ENCODE measurements at regions not wholly inside any gene's neighbourhood (a gene's known extent, or its start where the extent isn't known, plus 50 kb on each side); places are given as distances from the start of the nearest gene placed in this dataset.
A peak's percentile ranks its signal among the peaks of the same experiment; 100 is the strongest.

DNA sequence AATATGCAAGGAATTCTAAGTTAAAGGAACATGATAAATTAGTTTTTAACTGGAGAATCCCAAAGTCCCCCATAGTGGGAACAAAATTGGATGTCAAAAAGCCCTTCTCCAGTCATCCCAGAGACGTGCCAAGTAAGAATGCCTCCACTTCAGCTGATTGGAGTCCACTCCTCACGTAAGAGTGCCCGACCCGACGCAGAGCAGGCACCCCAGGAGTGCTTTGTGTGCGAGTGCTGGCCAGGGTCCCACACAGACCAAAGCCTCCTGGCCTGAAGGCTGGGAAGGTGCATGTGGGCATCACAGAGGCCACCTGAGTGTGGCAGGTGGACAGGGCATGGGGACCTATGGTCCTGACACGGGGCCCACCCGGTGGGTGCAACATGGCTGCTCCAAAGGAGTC lies 183.5 kb downstream of the GLI2 start:
- Histone ChIP-seq H3K4me3 (ENCODE audit: low read length) (no peak overlapping the region), H3K4me1 (ENCODE audit: control insufficient read depth, insufficient read depth, low read length) (no peaks in the 10 kb centered on the region), H3K9ac (ENCODE audit: extremely low read depth, low read length, poor library complexity, severe bottlenecking) (no peak overlapping the region), H3K9me3 (ENCODE audit: control insufficient read depth, low read length) (no peaks in the 10 kb centered on the region), H3K27me3 (ENCODE audit: control insufficient read depth, insufficient read depth, low read length, poor library complexity, severe bottlenecking) (no peaks in the 10 kb centered on the region), H3K27ac (ENCODE audit: low read depth, low read length) (no peak overlapping the region), H3K36me3 (ENCODE audit: control insufficient read depth, insufficient read depth, low read length) (peaks cover 4% of the 10 kb centered on the region)
- Mint-ChIP-seq H3K27ac (no peak overlapping the region), H3K4me3 (no peak overlapping the region), H3K4me1 (no peaks in the 10 kb centered on the region), H3K27me3 (ENCODE audit: insufficient read depth) (no peaks in the 10 kb centered on the region), H3K36me3 (ENCODE audit: low read depth) (peaks cover 1% of the 10 kb centered on the region), H3K9me3 (no peaks in the 10 kb centered on the region)
- no peak for DNase-seq
- TF ChIP-seq, protein P1, sequence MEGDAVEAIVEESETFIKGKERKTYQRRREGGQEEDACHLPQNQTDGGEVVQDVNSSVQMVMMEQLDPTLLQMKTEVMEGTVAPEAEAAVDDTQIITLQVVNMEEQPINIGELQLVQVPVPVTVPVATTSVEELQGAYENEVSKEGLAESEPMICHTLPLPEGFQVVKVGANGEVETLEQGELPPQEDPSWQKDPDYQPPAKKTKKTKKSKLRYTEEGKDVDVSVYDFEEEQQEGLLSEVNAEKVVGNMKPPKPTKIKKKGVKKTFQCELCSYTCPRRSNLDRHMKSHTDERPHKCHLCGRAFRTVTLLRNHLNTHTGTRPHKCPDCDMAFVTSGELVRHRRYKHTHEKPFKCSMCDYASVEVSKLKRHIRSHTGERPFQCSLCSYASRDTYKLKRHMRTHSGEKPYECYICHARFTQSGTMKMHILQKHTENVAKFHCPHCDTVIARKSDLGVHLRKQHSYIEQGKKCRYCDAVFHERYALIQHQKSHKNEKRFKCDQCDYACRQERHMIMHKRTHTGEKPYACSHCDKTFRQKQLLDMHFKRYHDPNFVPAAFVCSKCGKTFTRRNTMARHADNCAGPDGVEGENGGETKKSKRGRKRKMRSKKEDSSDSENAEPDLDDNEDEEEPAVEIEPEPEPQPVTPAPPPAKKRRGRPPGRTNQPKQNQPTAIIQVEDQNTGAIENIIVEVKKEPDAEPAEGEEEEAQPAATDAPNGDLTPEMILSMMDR (conservative IDR thresholded peaks at IDR 0.05), result no peak
- WGBS, 2 experiments (ENCODE audit: insufficient coverage in 1 of 2, insufficient read length in 1 of 2), result 94 to 98% methylated on average over 8 of the region's 8 CpGs

DNA sequence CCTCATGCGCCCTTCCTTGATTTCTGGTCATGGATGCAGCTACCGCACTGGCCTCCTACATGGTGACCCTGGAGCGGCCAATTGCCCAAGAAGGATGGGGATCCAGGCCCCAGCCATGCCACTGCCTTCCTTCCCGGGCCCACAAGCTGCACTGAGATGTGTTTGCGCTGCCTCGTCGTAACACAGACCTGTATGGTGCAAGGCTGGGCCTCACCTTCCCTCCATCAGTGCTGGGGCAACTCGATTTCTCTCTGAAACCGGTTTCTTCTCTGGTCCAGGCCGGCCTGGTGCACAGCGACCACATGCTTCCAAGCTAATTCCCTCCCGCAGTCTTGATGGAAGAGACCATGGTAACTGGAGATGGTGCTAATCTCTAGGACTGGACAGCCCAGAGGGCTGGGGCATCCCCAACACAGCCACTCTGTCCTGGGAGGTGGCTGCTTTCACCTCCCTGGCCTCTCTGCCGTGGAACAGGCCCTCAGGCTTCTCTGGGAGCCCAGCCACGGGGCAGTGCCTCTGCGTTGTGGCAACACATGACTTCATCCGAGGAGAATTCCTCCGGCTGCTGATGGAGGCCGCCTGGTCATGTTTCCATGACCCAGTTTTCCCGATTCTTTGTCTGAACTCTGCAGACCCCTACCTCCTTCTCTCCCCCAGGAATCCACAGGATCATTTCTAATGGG lies 184.2 kb downstream of the GLI2 start:
- peak overlapping the region; percentile 89 for H3K27ac ChIP-seq (ENCODE audit: low read depth, low read length)
- H3K36me3 ChIP-seq (ENCODE audit: control insufficient read depth, insufficient read depth, low read length), result peaks cover 4% of the 10 kb centered on the region
- no peaks in the 10 kb centered on the region for H3K27me3 ChIP-seq (ENCODE audit: control insufficient read depth, insufficient read depth, low read length, poor library complexity, severe bottlenecking)
- no peak for DNase-seq
- H3K9ac ChIP-seq (ENCODE audit: extremely low read depth, low read length, poor library complexity, severe bottlenecking), result no peak overlapping the region
- 90 to 93% methylated on average over 15 to 19 of the region's 19 CpGs for WGBS, 2 experiments (ENCODE audit: insufficient coverage in 1 of 2, insufficient read length in 1 of 2)
- Mint-ChIP-seq H3K36me3 (ENCODE audit: low read depth) (peaks cover 1% of the 10 kb centered on the region), H3K27me3 (ENCODE audit: insufficient read depth) (no peaks in the 10 kb centered on the region), H3K4me1 (no peaks in the 10 kb centered on the region), H3K27ac (no peak overlapping the region), H3K4me3 (no peak overlapping the region), H3K9me3 (no peaks in the 10 kb centered on the region)
- no peaks in the 10 kb centered on the region for H3K9me3 ChIP-seq (ENCODE audit: control insufficient read depth, low read length)
- TF ChIP-seq, protein P1 (conservative IDR thresholded peaks at IDR 0.05), result no peak
- no peak overlapping the region for H3K4me3 ChIP-seq (ENCODE audit: low read length)
- H3K4me1 ChIP-seq (ENCODE audit: control insufficient read depth, insufficient read depth, low read length), result no peaks in the 10 kb centered on the region

DNA sequence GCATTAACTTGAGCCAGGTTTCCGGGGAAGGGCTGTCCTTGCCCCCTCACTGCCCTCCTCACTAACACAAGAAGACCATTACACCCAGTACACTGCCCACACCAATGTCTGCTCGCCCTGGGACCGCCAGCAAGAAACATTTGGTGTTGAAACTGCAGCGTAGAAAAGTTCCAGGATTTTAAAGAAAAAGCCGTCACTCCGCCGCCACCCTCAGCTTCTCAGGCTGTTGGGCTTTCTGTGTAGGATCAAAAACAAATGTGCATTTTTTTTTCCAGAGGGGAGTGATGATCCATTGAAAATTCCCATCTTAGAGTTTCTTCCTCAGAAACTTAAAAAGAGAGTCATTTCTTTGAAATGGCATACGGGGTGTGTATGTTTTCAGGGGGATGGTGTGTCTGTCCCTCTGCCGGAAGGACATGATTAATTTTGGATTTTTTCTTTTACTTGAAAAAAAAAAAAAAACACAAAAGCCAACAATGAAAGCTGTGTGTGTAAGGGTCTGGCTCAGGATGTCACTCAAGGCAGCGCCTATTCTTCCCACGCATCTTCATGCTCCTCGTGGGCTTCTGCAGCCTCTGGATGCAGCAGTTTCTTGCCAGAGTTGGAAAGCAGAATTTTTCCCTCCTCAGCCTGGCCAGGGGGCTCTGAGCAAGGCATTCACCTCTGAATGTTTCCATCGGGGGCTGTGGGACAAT lies 184.9 kb downstream of the GLI2 start:
- Histone ChIP-seq H3K4me1 (ENCODE audit: control insufficient read depth, insufficient read depth, low read length) (no peaks in the 10 kb centered on the region), H3K4me3 (ENCODE audit: low read length) (no peak overlapping the region), H3K27ac (ENCODE audit: low read depth, low read length) (peak overlapping the region; percentile 89), H3K27me3 (ENCODE audit: control insufficient read depth, insufficient read depth, low read length, poor library complexity, severe bottlenecking) (no peaks in the 10 kb centered on the region), H3K9me3 (ENCODE audit: control insufficient read depth, low read length) (no peaks in the 10 kb centered on the region), H3K9ac (ENCODE audit: extremely low read depth, low read length, poor library complexity, severe bottlenecking) (no peak overlapping the region), H3K36me3 (ENCODE audit: control insufficient read depth, insufficient read depth, low read length) (peaks cover 4% of the 10 kb centered on the region)
- no peak for DNase-seq
- Mint-ChIP-seq H3K4me3 (no peak overlapping the region), H3K9me3 (no peaks in the 10 kb centered on the region), H3K4me1 (no peaks in the 10 kb centered on the region), H3K27ac (no peak overlapping the region), H3K27me3 (ENCODE audit: insufficient read depth) (no peaks in the 10 kb centered on the region), H3K36me3 (ENCODE audit: low read depth) (peaks cover 1% of the 10 kb centered on the region)
- 84 to 88% methylated on average over 11 to 13 of the region's 13 CpGs for WGBS, 2 experiments (ENCODE audit: insufficient coverage in 1 of 2, insufficient read length in 1 of 2)
- TF ChIP-seq, protein P1 (conservative IDR thresholded peaks at IDR 0.05), result no peak
